ENCODE measurements at regions not wholly inside any gene's neighbourhood (a gene's known extent, or its start where the extent isn't known, plus 50 kb on each side); places are given as distances from the start of the nearest gene placed in this dataset.
A peak's percentile ranks its signal among the peaks of the same experiment; 100 is the strongest.
"Not testable (repeated sequence)": the region's sequence is repeated elsewhere in the genome, so short reads cannot be mapped to it uniquely, and the experiment has no call there.

- no peak for DNase-seq
These were observed 70.4 kb downstream of the TDRD15 start for GRCh38 chr2:21194147-21194546.

- DNase-seq = no peak
These were observed 71.1 kb downstream of the TDRD15 start for GRCh38 chr2:21194858-21195271.

- no peak for DNase-seq
These were observed 71.6 kb downstream of the TDRD15 start for GRCh38 chr2:21195326-21195725.

- DNase-seq = no peak
These were observed 74.9 kb downstream of the TDRD15 start for GRCh38 chr2:21198637-21199036.

DNA sequence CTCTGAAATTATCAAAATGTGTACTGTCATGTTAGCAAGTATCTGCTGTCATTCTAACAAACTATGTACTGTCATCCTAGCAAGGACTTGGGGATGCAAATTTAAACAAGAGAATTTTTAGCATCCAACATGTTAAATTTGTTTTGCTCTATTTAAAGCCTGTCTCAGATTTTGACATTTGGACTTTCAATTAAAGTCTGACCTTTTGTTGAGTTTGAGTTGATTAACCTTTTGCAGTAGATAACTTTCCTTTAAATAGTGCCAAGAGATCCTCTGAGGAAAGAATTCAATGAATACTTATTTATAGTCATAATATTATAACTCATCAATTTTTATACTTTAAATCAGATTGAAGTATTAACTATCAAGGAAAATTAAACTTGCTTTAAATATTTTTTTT lies 80.2 kb downstream of the TDRD15 start:
- no peak for DNase-seq

DNA sequence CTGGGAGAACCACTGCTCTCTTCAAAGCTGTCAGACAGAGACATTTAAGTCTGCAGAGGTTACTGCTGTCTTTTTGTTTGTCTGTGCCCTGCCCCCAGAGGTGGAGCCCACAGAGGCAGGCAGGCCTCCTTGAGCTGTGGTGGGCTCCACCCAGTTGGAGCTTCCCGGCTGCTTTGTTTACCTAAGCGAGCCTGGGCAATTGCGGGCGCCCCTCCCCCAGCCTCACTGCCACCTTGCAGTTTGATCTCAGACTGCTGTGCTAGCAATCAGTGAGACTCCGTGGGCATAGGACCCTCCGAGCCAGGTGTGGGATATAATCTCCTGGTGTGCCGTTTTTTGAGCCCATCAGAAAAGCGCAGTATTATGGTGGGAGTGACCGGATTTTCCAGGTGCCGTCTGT lies 90.3 kb downstream of the TDRD15 start:
- not testable (repeated sequence) for DNase-seq

- no peak for DNase-seq
These were observed 93.7 kb downstream of the TDRD15 start for GRCh38 chr2:21217442-21217841.

DNA sequence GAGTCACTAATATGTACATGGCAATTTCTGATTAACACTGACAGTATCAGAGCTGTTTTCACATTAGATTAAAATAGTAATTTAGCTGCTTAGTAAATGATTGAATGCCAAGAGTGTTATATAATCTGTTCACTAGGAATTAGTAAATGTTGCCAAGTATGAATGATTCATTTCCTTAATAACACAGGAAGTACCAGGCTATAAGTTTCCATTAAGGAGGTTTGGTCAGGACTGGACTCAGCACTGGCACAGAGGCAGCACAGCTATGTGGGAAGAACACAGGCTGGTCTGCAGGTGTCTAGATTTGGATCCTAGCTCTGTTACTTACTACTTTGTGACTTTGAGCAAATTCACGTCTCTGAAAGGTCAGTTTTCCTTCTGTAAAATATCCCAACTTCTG lies 97.2 kb downstream of the TDRD15 start:
- DNase-seq = peak; percentile 3

GRCh38 chr2:21223618-21224017 lies 99.8 kb downstream of the TDRD15 start:
- DNase-seq = no peak

- no peak for DNase-seq
These were observed 104.5 kb downstream of the TDRD15 start for GRCh38 chr2:21228041-21228895.

GRCh38 chr2:21229302-21229701 lies 105.5 kb downstream of the TDRD15 start:
- DNase-seq = peak; percentile 2

- DNase-seq = no peak
These were observed 106.4 kb downstream of the TDRD15 start for GRCh38 chr2:21230140-21230539.

DNA sequence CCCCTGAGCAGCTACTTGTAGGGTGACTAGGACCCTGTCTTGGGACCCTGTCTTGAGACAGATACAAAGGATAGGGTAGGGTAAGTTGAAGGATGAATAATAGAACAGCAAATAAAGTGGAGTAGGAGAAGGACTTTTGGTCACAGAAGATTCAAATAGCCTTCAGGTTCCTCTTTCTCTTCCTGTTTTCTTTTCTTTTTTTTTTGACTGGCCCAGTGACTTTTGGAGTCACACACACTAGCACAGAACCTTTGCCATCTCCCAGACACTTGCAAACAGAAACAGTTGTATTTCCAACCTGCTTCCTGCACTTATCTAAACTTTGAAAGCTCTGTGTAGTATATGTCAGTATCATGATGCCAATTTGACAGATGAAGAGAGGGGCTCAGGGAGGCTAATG lies 108.2 kb downstream of the TDRD15 start:
- DNase-seq = no peak

DNA sequence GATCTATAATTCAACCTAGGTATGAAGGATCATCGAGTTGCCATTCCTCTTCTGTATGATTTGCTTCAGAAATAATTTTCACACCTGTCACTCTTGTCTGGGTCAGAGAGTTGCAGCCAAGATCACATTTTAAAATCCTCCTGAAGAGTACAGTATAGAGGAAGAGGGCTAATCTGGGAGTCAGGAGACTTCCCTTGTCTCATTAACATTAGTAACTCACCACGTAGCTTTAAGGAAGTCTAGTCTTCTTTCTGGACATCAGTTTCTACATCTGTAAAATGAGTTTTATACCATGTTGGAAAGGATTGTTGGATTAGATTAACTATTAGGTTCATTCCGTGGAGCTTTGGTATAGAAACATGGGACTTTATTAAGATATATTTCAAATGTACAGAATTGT lies 109.4 kb downstream of the TDRD15 start:
- DNase-seq = no peak

GRCh38 chr2:21234001-21234400 lies 110.2 kb downstream of the TDRD15 start:
- no peak for DNase-seq

DNA sequence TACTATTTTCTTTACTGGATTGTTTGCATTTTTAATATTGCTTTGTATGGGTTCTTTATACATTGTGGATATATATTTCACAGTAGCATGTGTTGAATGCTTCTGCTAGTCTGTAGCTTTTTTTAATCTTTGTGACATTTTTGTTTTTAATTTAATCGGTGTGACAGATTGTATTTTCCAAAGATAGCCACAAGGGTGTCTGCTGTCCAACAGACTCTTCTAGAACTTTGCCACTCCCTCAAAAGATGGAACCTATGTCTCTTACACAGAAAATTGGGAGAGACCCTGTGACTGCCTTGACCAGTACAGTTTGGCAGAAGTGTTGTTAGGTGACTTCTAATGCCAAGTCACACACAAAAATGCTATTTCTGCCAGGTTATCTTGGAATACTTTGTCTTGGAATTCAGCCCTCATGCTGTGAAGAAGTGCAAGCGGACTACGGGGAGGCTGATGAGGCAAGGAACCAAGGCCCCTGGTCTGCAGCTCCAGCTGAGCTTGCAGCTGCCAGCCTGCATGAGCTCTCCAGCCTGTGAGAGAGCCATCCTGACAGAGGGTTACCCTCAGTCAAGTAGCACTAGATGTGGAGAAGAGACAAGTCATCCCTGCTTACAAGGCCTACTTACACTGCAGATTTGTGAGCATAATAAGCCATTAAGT lies 110.8 kb downstream of the TDRD15 start:
- DNase-seq = no peak

DNA sequence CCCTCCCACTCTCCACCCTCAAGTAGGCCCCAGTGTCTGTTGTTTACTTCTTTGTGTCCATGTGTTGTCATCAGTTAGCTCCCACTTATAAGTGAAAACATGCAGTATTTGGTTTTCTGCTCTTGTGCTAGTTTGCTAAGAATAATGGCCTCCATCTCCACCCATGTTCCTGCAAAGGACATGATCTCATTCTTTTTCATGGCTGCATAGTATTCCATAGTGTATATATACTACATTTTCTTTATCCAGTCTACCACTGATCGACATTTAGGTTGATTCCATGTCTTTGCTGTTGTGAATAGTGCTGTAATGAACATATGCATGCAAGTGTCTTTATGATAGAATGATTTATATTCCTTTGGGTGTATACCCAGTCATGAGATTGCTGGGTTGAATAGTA lies 116.0 kb downstream of the TDRD15 start:
- not testable (repeated sequence) for DNase-seq

- no peak for DNase-seq
These were observed 120.4 kb downstream of the TDRD15 start for GRCh38 chr2:21244161-21244560.

DNA sequence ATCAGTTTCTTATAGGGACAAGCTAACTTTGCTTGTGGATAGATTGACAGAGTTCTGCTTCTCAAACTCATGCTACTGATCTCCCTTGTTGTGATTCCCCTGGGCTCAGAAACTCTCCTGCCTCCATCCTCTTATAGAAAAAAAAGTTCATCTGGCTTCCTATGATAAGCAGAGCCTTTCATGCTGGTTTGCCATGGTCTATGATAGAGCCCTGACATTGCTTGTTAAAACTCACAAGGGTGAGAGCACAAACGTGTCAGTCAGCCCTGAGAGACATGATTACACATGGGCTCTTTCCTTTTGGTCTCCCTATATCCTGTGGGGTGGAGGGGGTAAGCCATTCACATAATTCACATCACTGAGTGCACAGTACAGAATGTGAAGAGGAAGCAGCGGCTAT lies 121.8 kb downstream of the TDRD15 start:
- no peak for DNase-seq

DNA sequence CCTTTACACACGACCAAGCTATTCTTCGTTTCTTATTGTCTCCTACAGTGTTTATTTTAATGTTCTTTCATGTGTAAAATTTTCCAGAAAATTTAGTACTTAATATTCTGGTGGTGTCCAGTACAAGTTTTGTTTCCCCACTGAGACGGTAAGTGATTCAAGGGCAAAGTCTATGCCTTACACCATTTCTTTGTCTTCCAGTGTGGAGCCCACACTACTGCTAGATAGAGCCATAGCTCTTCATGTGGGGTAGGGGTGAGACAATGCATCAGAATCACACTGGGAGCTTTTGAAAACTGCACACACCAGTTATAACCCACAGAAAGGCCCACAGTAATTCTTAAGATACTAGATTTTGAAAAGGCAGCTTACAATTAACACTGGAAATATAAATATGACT lies 125.6 kb downstream of the TDRD15 start:
- no peak for DNase-seq

DNA sequence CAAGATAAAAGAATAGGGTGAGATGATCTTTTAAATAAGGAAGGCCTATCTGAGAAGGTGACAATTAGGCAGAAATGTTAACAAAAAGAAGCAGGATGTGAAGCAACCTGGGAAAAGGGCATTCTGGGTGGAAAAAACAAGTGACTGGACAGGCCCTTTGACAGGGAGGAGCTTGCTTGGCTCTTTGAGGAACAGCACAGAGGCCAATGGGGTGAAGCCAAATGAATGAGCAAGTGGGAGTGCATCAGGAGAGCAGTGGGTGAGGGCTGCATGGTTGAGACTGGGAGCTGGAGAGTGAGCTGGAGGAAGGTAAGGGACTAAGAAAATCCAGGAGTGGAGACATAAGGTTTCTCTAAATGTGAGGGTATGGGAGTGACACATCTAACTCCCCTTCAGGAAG lies 126.9 kb downstream of the TDRD15 start:
- DNase-seq = no peak

GRCh38 chr2:21251216-21251980 lies 127.6 kb downstream of the TDRD15 start:
- DNase-seq = no peak

- DNase-seq = no peak
These were observed 129.7 kb downstream of the TDRD15 start for GRCh38 chr2:21253311-21254027.
